Fibroblast of mammary gland (primary cell): ENCODE measurements at regions not wholly inside any gene's neighbourhood (a gene's known extent, or its start where the extent isn't known, plus 50 kb on each side); places are given as distances from the start of the nearest gene placed in this dataset.

Experiments used
- DNase-seq: peaks from one replicate; pipeline ENCODE4 v3.0.0-alpha.2; 2010; ENCODE audit warnings: low read depth
- H3K4me3 ChIP-seq: 2 replicates; pipeline ENCODE4 v1.5.1; 2011; ENCODE audit warnings: low read depth, mild to moderate bottlenecking, low read length, moderate library complexity; ENCODE audit not compliant: control insufficient read depth
- CTCF ChIP-seq: conservative IDR thresholded peaks from 2 replicates; pipeline ENCODE4 v1.5.1; 2011; ENCODE audit warnings: low read depth, low read length, inconsistent platforms; ENCODE audit not compliant: control insufficient read depth, insufficient read depth

DNA sequence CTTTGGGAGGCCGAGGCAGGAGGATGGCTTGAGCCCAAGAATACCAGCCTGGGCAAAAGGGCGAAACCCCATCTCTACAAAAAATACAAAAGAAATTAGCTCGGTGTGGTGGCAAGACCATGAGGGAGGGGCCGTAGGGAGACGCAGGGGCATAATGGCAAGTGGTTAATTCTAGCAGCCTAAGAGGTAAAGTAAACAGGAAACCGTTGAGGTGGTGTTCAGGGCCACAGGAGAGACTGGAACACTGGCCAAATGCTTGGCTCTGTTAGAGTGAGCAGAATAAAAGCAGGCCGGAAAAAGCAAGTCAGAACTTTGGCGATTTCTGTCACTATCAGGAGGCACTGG lies 89.2 kb downstream of the RIPK4 start:
- H3K4me3 ChIP-seq: no peak overlapping the region
- TF ChIP-seq CTCF: no peak
- no peak for DNase-seq

DNA sequence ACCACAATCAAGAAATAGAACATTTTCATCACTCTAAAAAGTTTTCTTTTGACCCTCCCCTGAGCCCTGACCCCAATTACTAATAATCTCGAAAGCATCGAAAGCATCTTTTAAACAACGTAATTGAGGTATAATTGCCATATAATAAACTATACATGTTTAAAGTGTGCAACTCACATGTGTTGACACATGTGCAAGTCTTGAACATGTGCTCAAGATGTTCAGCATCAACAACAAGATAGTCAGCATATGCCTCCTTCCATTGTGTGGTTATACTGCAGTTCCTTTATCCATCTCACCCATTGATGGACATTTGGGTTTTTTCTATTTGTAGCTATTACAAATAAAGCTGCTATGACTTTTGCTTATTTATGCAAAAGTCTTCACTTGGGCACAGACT lies 90.7 kb downstream of the RIPK4 start:
- H3K4me3 ChIP-seq: no peak overlapping the region
- TF ChIP-seq CTCF: no peak
- DNase-seq: no peak

- no peak for DNase-seq
- H3K4me3 ChIP-seq: no peak overlapping the region
- no peak for TF ChIP-seq CTCF
These were observed 91.3 kb downstream of the RIPK4 start for GRCh38 chr21:41675574-41675973.

DNA sequence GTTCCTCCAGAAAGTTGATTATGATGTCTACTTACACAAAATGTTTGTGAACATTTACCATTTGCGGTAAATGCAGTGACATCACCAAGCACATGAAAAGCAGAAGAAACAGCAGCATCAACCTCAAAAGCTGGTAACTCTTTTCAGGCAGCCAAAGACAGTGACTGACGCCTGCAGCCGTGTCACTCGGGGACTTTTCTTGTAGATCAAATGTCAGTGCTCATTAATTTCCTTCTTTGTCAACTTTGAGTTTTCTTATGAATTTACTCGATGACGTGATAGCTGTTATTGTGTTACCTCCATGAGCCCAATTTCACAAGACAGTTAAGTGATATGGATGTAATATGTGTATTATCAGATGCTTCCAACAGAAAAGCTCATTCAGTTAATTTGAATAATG lies 92.5 kb downstream of the RIPK4 start:
- no peak for TF ChIP-seq CTCF
- no peak for DNase-seq
- no peak overlapping the region for H3K4me3 ChIP-seq

GRCh38 chr21:41673596-41674335 lies 93.1 kb downstream of the RIPK4 start:
- H3K4me3 ChIP-seq: no peak overlapping the region
- DNase-seq: no peak
- TF ChIP-seq CTCF: no peak

- TF ChIP-seq CTCF: no peak
- DNase-seq: no peak
- H3K4me3 ChIP-seq: no peak overlapping the region
These were observed 93.8 kb downstream of the RIPK4 start for GRCh38 chr21:41673071-41673470.

DNA sequence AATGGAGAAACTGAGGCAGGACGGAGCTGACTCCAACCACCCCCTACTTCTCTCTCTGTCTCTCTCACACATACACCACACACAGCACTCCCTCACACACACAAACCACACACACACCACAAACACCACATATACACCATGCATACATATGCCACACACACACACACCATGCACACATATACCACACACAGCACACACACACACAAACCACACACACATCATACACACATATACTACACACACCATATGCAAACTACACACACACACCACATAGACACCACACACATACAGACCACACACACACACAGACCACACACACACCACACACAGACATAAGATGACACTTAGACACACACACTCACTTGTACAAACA lies 94.3 kb downstream of the RIPK4 start:
- DNase-seq: no peak
- TF ChIP-seq CTCF: no peak
- H3K4me3 ChIP-seq: no peak overlapping the region
